ENCODE measurements at regions not wholly inside any gene's neighbourhood (a gene's known extent, or its start where the extent isn't known, plus 50 kb on each side); places are given as distances from the start of the nearest gene placed in this dataset.

DNA sequence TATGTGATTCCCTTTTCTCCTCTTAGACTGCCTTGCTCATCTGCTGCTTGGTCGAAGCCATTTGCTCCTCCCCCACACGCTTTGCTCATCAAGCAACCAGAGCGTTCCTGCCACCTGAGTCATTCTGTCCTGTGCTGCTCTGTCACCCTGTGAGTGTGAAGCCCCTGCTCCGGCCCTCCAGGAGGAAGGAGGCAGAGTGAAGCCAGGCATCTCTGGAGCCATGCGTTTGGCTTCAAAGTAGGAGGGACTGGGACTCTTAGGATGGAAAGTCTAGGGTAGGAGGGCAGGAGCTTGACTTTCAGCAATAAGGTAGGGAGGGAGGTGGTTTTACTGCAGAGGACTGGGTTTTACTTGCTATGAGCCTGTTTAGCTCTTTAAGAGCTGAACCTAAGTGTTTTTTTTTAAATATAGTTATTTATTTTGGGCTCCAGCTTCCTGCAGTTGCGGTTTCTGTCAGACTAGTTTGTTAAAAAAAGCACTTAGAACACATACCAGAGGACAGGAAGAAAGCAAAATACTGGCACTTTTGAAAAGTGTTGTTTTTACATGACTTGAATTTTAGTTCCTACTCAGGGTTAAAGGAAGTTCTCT, 63.6 kb downstream of the SPINK2 start:
- H3K4me1 ChIP-seq (ENCODE audit: insufficient read depth, low read length), result peaks cover 39% of the 10 kb centered on the region
- TF ChIP-seq EZH2 (IDR thresholded peaks at IDR 0.05; ENCODE audit: low read length, unreplicated experiment), result no peak
- TF ChIP-seq, protein P1, sequence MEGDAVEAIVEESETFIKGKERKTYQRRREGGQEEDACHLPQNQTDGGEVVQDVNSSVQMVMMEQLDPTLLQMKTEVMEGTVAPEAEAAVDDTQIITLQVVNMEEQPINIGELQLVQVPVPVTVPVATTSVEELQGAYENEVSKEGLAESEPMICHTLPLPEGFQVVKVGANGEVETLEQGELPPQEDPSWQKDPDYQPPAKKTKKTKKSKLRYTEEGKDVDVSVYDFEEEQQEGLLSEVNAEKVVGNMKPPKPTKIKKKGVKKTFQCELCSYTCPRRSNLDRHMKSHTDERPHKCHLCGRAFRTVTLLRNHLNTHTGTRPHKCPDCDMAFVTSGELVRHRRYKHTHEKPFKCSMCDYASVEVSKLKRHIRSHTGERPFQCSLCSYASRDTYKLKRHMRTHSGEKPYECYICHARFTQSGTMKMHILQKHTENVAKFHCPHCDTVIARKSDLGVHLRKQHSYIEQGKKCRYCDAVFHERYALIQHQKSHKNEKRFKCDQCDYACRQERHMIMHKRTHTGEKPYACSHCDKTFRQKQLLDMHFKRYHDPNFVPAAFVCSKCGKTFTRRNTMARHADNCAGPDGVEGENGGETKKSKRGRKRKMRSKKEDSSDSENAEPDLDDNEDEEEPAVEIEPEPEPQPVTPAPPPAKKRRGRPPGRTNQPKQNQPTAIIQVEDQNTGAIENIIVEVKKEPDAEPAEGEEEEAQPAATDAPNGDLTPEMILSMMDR (conservative IDR thresholded peaks at IDR 0.05; ENCODE audit: low read depth, low read length), result no peak
- H3K9me3 ChIP-seq (ENCODE audit: low read length), result no peaks in the 10 kb centered on the region
- DNase-seq, result peak; percentile 98
- H3K36me3 ChIP-seq (ENCODE audit: low read depth, low read length), result no peaks in the 10 kb centered on the region
- ChIA-PET POLR2A (ENCODE audit: unreplicated experiment) (interaction anchor here (0.5 to 0.6 kb wide), 2 partner anchors 78 to 323 kb away, joined by 4 to 5 read pairs; partner anchors contain the start of gene PPAT), CTCF (no interaction called here)
- H3K27ac ChIP-seq (ENCODE audit: low read length), result peak overlapping the region; percentile 74
- H2AFZ ChIP-seq (ENCODE audit: low read length), result peak overlapping the region; percentile 70
- H3K4me2 ChIP-seq (ENCODE audit: low read length), result peak overlapping the region; percentile 75
- H3K9ac ChIP-seq (ENCODE audit: low read length), result peak overlapping the region; percentile 24
- H3K9me2 ChIP-seq (replicated peaks; ENCODE audit: low read length), result no peaks in the 10 kb centered on the region
- H4K20me1 ChIP-seq (ENCODE audit: low read length), result no peaks in the 10 kb centered on the region
- no peaks in the 10 kb centered on the region for H3F3A ChIP-seq (ENCODE audit: low read length, unreplicated experiment)
- H3K4me3 ChIP-seq (ENCODE audit: low read length), result peak overlapping the region; percentile 43
- no peaks in the 10 kb centered on the region for H3K79me2 ChIP-seq (ENCODE audit: low read length)
- intact Hi-C loops (cut with micrococcal nuclease), result loop anchor here (1.0 to 5.0 kb wide), 5 partner anchors 15 to 136 kb away; no protein-coding TSS in a partner anchor
- ATAC-seq, result peak; percentile 89
- BruUV-seq (replicated peaks), result no TSS peak
- H3K27me3 ChIP-seq (ENCODE audit: low read length), result no peaks in the 10 kb centered on the region

GRCh38 chr4:56757261-56757746, 64.2 kb downstream of the SPINK2 start:
- H3K4me3 ChIP-seq (ENCODE audit: low read length), result peak overlapping the region; percentile 43; the same call in 1 of the 2 replicates
- H3K27me3 ChIP-seq (ENCODE audit: low read length), result no peaks in the 10 kb centered on the region
- no peaks in the 10 kb centered on the region for H3K79me2 ChIP-seq (ENCODE audit: low read length)
- TF ChIP-seq EZH2 (IDR thresholded peaks at IDR 0.05; ENCODE audit: low read length, unreplicated experiment) (no peak), EZH2phosphoT487 (IDR thresholded peaks at IDR 0.05; ENCODE audit: borderline replicate concordance, low read length) (no peak)
- TF ChIP-seq, protein P1 (conservative IDR thresholded peaks at IDR 0.05; ENCODE audit: low read depth, low read length), result no peak
- peaks cover 42% of the 10 kb centered on the region for H3K4me1 ChIP-seq (ENCODE audit: insufficient read depth, low read length)
- no peaks in the 10 kb centered on the region for H3F3A ChIP-seq (ENCODE audit: low read length, unreplicated experiment)
- peak overlapping the region; percentile 23; the same call in 1 of the 2 replicates for H3K9ac ChIP-seq (ENCODE audit: low read length)
- peak; percentile 78 for DNase-seq
- H4K20me1 ChIP-seq (ENCODE audit: low read length), result no peaks in the 10 kb centered on the region
- ATAC-seq, result peak; percentile 75
- TSS peak; percentile 33 for BruUV-seq (replicated peaks)
- CTCF ChIA-PET, result interaction anchor here (0.7 kb wide), 1 partner anchor 271 kb away, joined by 3 read pairs; no protein-coding TSS in a partner anchor
- H3K36me3 ChIP-seq (ENCODE audit: low read depth, low read length), result no peaks in the 10 kb centered on the region
- H2AFZ ChIP-seq (ENCODE audit: low read length), result peak overlapping the region; percentile 70
- H3K9me2 ChIP-seq (replicated peaks; ENCODE audit: low read length), result no peaks in the 10 kb centered on the region
- no peaks in the 10 kb centered on the region for H3K9me3 ChIP-seq (ENCODE audit: low read length)
- POLR2A ChIA-PET (ENCODE audit: unreplicated experiment), result no interaction called here
- intact Hi-C loops (cut with micrococcal nuclease), result loop anchor here (2.0 to 5.0 kb wide), 4 partner anchors 15 to 115 kb away; no protein-coding TSS in a partner anchor
- peak overlapping the region; percentile 75 for H3K4me2 ChIP-seq (ENCODE audit: low read length)
- peak overlapping the region; percentile 74 for H3K27ac ChIP-seq (ENCODE audit: low read length)

GRCh38 chr4:56755901-56756300, 65.6 kb downstream of the SPINK2 start:
- no TSS peak for BruUV-seq (replicated peaks)
- H3K9ac ChIP-seq (ENCODE audit: low read length), result no peak overlapping the region
- H3K4me2 ChIP-seq (ENCODE audit: low read length), result peak overlapping the region; percentile 47
- no peaks in the 10 kb centered on the region for H3F3A ChIP-seq (ENCODE audit: low read length, unreplicated experiment)
- no peaks in the 10 kb centered on the region for H3K36me3 ChIP-seq (ENCODE audit: low read depth, low read length)
- no peaks in the 10 kb centered on the region for H3K9me2 ChIP-seq (replicated peaks; ENCODE audit: low read length)
- H3K79me2 ChIP-seq (ENCODE audit: low read length), result no peaks in the 10 kb centered on the region
- H2AFZ ChIP-seq (ENCODE audit: low read length), result peak overlapping the region; percentile 25; the same call in 1 of the 2 replicates
- ATAC-seq (peak; percentile 10; the same call in 1 of the 2 replicates), DNase-seq (peak; percentile 70)
- CTCF ChIA-PET, result no interaction called here
- no peaks in the 10 kb centered on the region for H4K20me1 ChIP-seq (ENCODE audit: low read length)
- intact Hi-C loops (cut with micrococcal nuclease), result loop anchor here (2.0 to 5.0 kb wide), 4 partner anchors 13 to 114 kb away; no protein-coding TSS in a partner anchor
- H3K4me1 ChIP-seq (ENCODE audit: insufficient read depth, low read length), result peaks cover 42% of the 10 kb centered on the region
- H3K27ac ChIP-seq (ENCODE audit: low read length), result no peak overlapping the region
- no peaks in the 10 kb centered on the region for H3K9me3 ChIP-seq (ENCODE audit: low read length)
- no peaks in the 10 kb centered on the region for H3K27me3 ChIP-seq (ENCODE audit: low read length)
- POLR2A ChIA-PET (ENCODE audit: unreplicated experiment), result interaction anchor here (0.5 kb wide), 1 partner anchor 60 kb away, joined by 4 read pairs; no protein-coding TSS in a partner anchor
- H3K4me3 ChIP-seq (ENCODE audit: low read length), result no peak overlapping the region
- TF ChIP-seq EZH2phosphoT487 (IDR thresholded peaks at IDR 0.05; ENCODE audit: borderline replicate concordance, low read length), result no peak
- TF ChIP-seq EZH2 (IDR thresholded peaks at IDR 0.05; ENCODE audit: low read length, unreplicated experiment), result no peak
- TF ChIP-seq, protein P1 (conservative IDR thresholded peaks at IDR 0.05; ENCODE audit: low read depth, low read length), result no peak

Measured in PC-3 (cell line).